ENCODE measurements at regions not wholly inside any gene's neighbourhood (a gene's known extent, or its start where the extent isn't known, plus 50 kb on each side); places are given as distances from the start of the nearest gene placed in this dataset.

DNA sequence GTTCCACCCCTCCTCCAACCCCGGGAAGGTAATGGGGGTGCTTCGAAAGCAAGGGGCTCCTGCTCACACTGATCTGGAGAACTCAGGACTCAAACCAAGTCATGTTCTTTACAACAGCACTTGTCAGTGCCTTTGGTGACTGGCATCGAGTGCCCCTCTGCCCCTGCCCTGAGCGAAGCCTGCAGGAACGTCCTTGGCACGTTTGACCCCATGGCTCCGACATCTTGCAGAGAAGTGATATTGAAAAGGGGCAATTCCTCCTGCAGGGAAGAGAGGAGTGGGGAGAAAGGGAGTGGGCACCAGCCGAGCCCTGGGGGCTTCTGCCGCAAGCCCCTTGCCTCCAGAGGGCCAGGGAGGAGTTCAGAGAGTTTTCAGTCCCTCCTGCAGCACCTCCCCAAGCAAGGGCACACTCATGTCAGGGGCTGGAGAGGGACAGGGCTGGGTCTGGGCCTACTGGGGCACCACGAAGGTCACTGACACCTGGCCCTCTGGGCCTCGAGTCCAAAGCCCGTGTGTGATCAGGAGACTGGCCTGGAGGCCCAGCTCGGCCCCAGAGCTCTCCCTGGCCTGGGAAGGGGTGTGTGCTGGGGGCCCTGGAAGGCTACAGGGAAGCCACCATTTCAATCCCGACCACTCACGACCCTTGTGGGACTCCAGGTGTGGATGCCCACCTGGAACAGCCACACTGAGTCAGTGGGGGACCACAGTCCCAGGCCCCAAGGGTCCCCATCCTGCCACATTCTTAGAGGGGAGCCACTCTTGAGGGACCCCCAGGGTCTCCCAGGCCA, 94.9 kb upstream of the NKX1-1 start:
- no peak overlapping the region for H3K4me3 ChIP-seq (ENCODE audit: low read length)
- H3K9me3 Mint-ChIP-seq = no peaks in the 10 kb centered on the region
- no peaks in the 10 kb centered on the region for H3K9me3 ChIP-seq (ENCODE audit: low read length)
- H3K4me1 ChIP-seq (ENCODE audit: insufficient read depth, low read length) = no peaks in the 10 kb centered on the region
- no peaks in the 10 kb centered on the region for H3K4me1 Mint-ChIP-seq
- H3K27ac ChIP-seq (ENCODE audit: low read depth, low read length) = no peak overlapping the region
- no peaks in the 10 kb centered on the region for H3K36me3 ChIP-seq (ENCODE audit: insufficient read depth, low read length)
- no peaks in the 10 kb centered on the region for H3K27me3 ChIP-seq (ENCODE audit: insufficient read depth, low read length, poor library complexity, severe bottlenecking)
- no peak overlapping the region for H3K4me3 Mint-ChIP-seq
- H3K27ac Mint-ChIP-seq = no peak overlapping the region
- peak in 1 of 5 donors; percentile 42 for DNase-seq
- no peaks in the 10 kb centered on the region for H3K36me3 Mint-ChIP-seq
- POLR2A ChIA-PET = no interaction called here
- H3K27me3 Mint-ChIP-seq = peaks cover 4 to 7% of the 10 kb centered on the region in 2 donors
- CTCF ChIA-PET = no interaction called here

DNA sequence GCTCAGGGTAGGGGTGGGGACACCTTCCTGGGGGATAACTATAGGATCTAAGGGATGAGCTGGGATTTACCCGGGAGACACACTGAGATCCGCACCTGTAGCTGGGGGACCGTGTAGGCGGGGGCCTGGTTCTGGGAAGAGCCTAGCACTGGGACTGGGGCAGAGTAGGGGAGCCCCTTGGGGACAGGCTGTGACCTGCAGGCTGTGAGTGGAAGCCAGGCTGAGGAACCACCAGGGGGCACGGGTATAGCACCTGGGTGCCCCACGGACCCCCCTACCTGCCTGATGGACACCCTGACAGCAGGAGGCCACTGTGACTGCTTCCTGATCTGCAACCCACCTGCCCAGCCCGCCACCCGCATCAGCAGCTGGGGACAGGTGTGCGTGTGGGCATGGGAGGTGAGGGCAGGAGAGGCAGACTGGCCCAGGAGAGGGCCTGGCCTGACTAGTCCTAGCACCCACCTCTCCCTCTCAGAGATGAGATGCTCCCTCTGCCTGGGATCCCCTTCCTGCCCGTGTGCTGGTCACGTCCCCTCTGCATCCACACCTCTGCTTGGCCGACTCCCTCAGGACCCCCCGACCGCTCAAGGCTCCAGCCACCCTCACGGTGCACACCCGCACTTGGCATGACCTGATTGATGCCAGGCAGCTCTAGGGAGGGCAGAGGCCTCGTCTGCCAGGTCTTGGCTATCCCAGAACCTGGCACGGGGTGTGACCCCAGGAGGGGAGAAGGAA, 94.2 kb upstream of the NKX1-1 start:
- Mint-ChIP-seq H3K27ac (no peak overlapping the region), H3K27me3 (peaks cover 4% of the 10 kb centered on the region in 2 donors)

GRCh38 chr4:1499465-1499864, 93.2 kb upstream of the NKX1-1 start:
- peaks cover 2 to 8% of the 10 kb centered on the region in 2 donors for H3K27me3 Mint-ChIP-seq
- H3K4me3 ChIP-seq (ENCODE audit: low read length) = no peak overlapping the region
- H3K9me3 ChIP-seq (ENCODE audit: low read length) = no peaks in the 10 kb centered on the region
- no peaks in the 10 kb centered on the region for H3K27me3 ChIP-seq (ENCODE audit: insufficient read depth, low read length, poor library complexity, severe bottlenecking)
- no peaks in the 10 kb centered on the region for H3K36me3 Mint-ChIP-seq
- H3K36me3 ChIP-seq (ENCODE audit: insufficient read depth, low read length) = no peaks in the 10 kb centered on the region
- no peak overlapping the region for H3K27ac ChIP-seq (ENCODE audit: low read depth, low read length)
- no peak overlapping the region for H3K4me3 Mint-ChIP-seq
- POLR2A ChIA-PET = no interaction called here
- peak in 1 of 5 donors; percentile 39 for DNase-seq
- no peak overlapping the region for H3K27ac Mint-ChIP-seq
- H3K4me1 ChIP-seq (ENCODE audit: insufficient read depth, low read length) = no peaks in the 10 kb centered on the region
- no peaks in the 10 kb centered on the region for H3K9me3 Mint-ChIP-seq
- H3K4me1 Mint-ChIP-seq = no peaks in the 10 kb centered on the region
- CTCF ChIA-PET = no interaction called here

More for the DNA sequence above, 94.2 kb upstream of the NKX1-1 start:
- Mint-ChIP-seq H3K4me1 (no peaks in the 10 kb centered on the region), H3K9me3 (no peaks in the 10 kb centered on the region), H3K4me3 (no peak overlapping the region), H3K36me3 (no peaks in the 10 kb centered on the region)
- ChIA-PET POLR2A (no interaction called here), CTCF (no interaction called here)
- Histone ChIP-seq H3K9me3 (ENCODE audit: low read length) (no peaks in the 10 kb centered on the region), H3K4me1 (ENCODE audit: insufficient read depth, low read length) (no peaks in the 10 kb centered on the region), H3K27ac (ENCODE audit: low read depth, low read length) (no peak overlapping the region), H3K27me3 (ENCODE audit: insufficient read depth, low read length, poor library complexity, severe bottlenecking) (no peaks in the 10 kb centered on the region), H3K36me3 (ENCODE audit: insufficient read depth, low read length) (no peaks in the 10 kb centered on the region), H3K4me3 (ENCODE audit: low read length) (no peak overlapping the region)
- DNase-seq = peak in 1 of 5 donors; percentile 29

GRCh38 chr4:1497189-1497801, 91.1 kb upstream of the NKX1-1 start:
- no peaks in the 10 kb centered on the region for H3K4me1 Mint-ChIP-seq
- CTCF ChIA-PET = no interaction called here

GRCh38 chr4:1496116-1496642, 89.9 kb upstream of the NKX1-1 start:
- Histone ChIP-seq H3K4me3 (ENCODE audit: low read length) (no peak overlapping the region), H3K9me3 (ENCODE audit: low read length) (no peaks in the 10 kb centered on the region), H3K27ac (ENCODE audit: low read depth, low read length) (no peak overlapping the region), H3K4me1 (ENCODE audit: insufficient read depth, low read length) (no peaks in the 10 kb centered on the region), H3K36me3 (ENCODE audit: insufficient read depth, low read length) (no peaks in the 10 kb centered on the region), H3K27me3 (ENCODE audit: insufficient read depth, low read length, poor library complexity, severe bottlenecking) (peaks cover 6% of the 10 kb centered on the region)
- ChIA-PET CTCF (no interaction called here), POLR2A (no interaction called here)
- Mint-ChIP-seq H3K4me3 (no peak overlapping the region), H3K36me3 (no peaks in the 10 kb centered on the region), H3K9me3 (no peaks in the 10 kb centered on the region), H3K4me1 (no peaks in the 10 kb centered on the region), H3K27ac (no peak overlapping the region), H3K27me3 (peaks cover 7 to 16% of the 10 kb centered on the region in 2 donors)
- DNase-seq = peak in 1 of 5 donors; percentile 36

More at GRCh38 chr4:1497189-1497801, 91.1 kb upstream of the NKX1-1 start:
- POLR2A ChIA-PET = no interaction called here
- DNase-seq = peak in 1 of 5 donors; percentile 16
- H3K4me1 ChIP-seq (ENCODE audit: insufficient read depth, low read length) = no peaks in the 10 kb centered on the region
- H3K9me3 ChIP-seq (ENCODE audit: low read length) = no peaks in the 10 kb centered on the region
- no peaks in the 10 kb centered on the region for H3K27me3 ChIP-seq (ENCODE audit: insufficient read depth, low read length, poor library complexity, severe bottlenecking)
- H3K27me3 Mint-ChIP-seq = peaks cover 7 to 15% of the 10 kb centered on the region in 2 donors
- no peak overlapping the region for H3K27ac Mint-ChIP-seq
- no peaks in the 10 kb centered on the region for H3K36me3 ChIP-seq (ENCODE audit: insufficient read depth, low read length)
- H3K27ac ChIP-seq (ENCODE audit: low read depth, low read length) = no peak overlapping the region
- H3K4me3 Mint-ChIP-seq = no peak overlapping the region
- no peaks in the 10 kb centered on the region for H3K9me3 Mint-ChIP-seq
- no peaks in the 10 kb centered on the region for H3K36me3 Mint-ChIP-seq
- no peak overlapping the region for H3K4me3 ChIP-seq (ENCODE audit: low read length)

GRCh38 chr4:1495416-1496115, 89.3 kb upstream of the NKX1-1 start:
- H3K36me3 ChIP-seq (ENCODE audit: insufficient read depth, low read length) = no peaks in the 10 kb centered on the region
- ChIA-PET CTCF (no interaction called here), POLR2A (no interaction called here)
- H3K27me3 ChIP-seq (ENCODE audit: insufficient read depth, low read length, poor library complexity, severe bottlenecking) = peaks cover 6% of the 10 kb centered on the region
- no peak overlapping the region for H3K4me3 ChIP-seq (ENCODE audit: low read length)
- H3K9me3 ChIP-seq (ENCODE audit: low read length) = no peaks in the 10 kb centered on the region
- peak in 1 of 5 donors; percentile 30 for DNase-seq
- peak overlapping the region in 1 of 8 donors; percentile 81 for H3K27ac Mint-ChIP-seq
- H3K9me3 Mint-ChIP-seq = no peaks in the 10 kb centered on the region
- no peaks in the 10 kb centered on the region for H3K4me1 ChIP-seq (ENCODE audit: insufficient read depth, low read length)
- H3K27ac ChIP-seq (ENCODE audit: low read depth, low read length) = no peak overlapping the region
- no peaks in the 10 kb centered on the region for H3K36me3 Mint-ChIP-seq
- H3K27me3 Mint-ChIP-seq = peaks cover 7 to 16% of the 10 kb centered on the region in 2 donors
- H3K4me1 Mint-ChIP-seq = no peaks in the 10 kb centered on the region
- H3K4me3 Mint-ChIP-seq = peak overlapping the region in 1 of 7 donors; percentile 33

GRCh38 chr4:1494416-1495315, 88.4 kb upstream of the NKX1-1 start:
- no peaks in the 10 kb centered on the region for H3K36me3 Mint-ChIP-seq
- H3K4me3 Mint-ChIP-seq = no peak overlapping the region
- no peaks in the 10 kb centered on the region for H3K4me1 ChIP-seq (ENCODE audit: insufficient read depth, low read length)
- peaks cover 6% of the 10 kb centered on the region for H3K27me3 ChIP-seq (ENCODE audit: insufficient read depth, low read length, poor library complexity, severe bottlenecking)
- H3K27ac Mint-ChIP-seq = peak overlapping the region in 1 of 8 donors; percentile 81
- H3K9me3 Mint-ChIP-seq = no peaks in the 10 kb centered on the region
- H3K36me3 ChIP-seq (ENCODE audit: insufficient read depth, low read length) = no peaks in the 10 kb centered on the region
- no peak overlapping the region for H3K27ac ChIP-seq (ENCODE audit: low read depth, low read length)
- no peaks in the 10 kb centered on the region for H3K9me3 ChIP-seq (ENCODE audit: low read length)
- H3K4me3 ChIP-seq (ENCODE audit: low read length) = no peak overlapping the region
- H3K27me3 Mint-ChIP-seq = peaks cover 7 to 20% of the 10 kb centered on the region in 2 donors
- ChIA-PET POLR2A (no interaction called here), CTCF (no interaction called here)
- no peaks in the 10 kb centered on the region for H3K4me1 Mint-ChIP-seq
- peak in 1 of 5 donors; percentile 39 for DNase-seq

Data from CD8-positive, alpha-beta memory T cell (primary cell).